SK-N-SH treated with all-trans-retinoic acid at 6 μM for 48 hours (cell line): ENCODE measurements at regions not wholly inside any gene's neighbourhood (a gene's known extent, or its start where the extent isn't known, plus 50 kb on each side); places are given as distances from the start of the nearest gene placed in this dataset.

Experiments
- ESRRG ChIP-seq: fragments of 250-450 bp; sonication (Bioruptor Pico); IDR thresholded peaks from 2 replicates; pipeline ENCODE4 v1.6.1; 2021; ENCODE audit warnings: mild to moderate bottlenecking
- ZFP3 ChIP-seq: fragments of 250-450 bp; sonication (Bioruptor Pico); IDR thresholded peaks from 2 replicates; pipeline ENCODE4 v1.5.0; 2020; ENCODE audit warnings: mild to moderate bottlenecking, moderate library complexity
- TF ChIP-seq, protein P1 (sequence below): fragments of 250-450 bp; sonication (Bioruptor Pico); IDR thresholded peaks from 2 replicates; pipeline ENCODE4 v1.8.0; 2020; ENCODE audit warnings: mild to moderate bottlenecking, moderate library complexity, borderline replicate concordance

DNA sequence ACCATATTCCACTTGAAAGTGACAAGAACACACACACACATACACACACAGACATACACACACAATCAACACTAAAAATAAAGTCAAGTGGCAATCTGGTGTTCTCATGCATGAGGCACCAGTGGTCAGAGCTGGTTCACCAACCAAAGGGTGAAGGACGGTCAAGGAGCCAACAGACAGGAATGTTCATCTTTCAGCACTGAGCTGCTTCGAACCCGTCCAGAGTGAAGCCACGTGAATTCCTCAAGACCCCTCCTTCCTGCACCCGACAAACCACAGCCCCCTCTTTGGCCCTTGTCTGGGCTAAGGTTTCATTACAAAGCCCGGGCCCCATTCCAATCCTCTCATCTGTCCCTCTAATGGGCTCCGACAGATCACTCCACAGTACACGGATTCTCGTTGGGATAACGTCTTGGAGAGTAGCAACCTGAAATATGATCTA is 84.5 kb upstream of the SMIM23 start:
- TF ChIP-seq ESRRG (CRISPR knock-in tag) (no peak), ZFP3 (no peak)
- TF ChIP-seq, protein P1, sequence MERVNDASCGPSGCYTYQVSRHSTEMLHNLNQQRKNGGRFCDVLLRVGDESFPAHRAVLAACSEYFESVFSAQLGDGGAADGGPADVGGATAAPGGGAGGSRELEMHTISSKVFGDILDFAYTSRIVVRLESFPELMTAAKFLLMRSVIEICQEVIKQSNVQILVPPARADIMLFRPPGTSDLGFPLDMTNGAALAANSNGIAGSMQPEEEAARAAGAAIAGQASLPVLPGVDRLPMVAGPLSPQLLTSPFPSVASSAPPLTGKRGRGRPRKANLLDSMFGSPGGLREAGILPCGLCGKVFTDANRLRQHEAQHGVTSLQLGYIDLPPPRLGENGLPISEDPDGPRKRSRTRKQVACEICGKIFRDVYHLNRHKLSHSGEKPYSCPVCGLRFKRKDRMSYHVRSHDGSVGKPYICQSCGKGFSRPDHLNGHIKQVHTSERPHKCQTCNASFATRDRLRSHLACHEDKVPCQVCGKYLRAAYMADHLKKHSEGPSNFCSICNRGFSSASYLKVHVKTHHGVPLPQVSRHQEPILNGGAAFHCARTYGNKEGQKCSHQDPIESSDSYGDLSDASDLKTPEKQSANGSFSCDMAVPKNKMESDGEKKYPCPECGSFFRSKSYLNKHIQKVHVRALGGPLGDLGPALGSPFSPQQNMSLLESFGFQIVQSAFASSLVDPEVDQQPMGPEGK (CRISPR knock-in tag) = no peak
